ENCODE measurements at regions not wholly inside any gene's neighbourhood (a gene's known extent, or its start where the extent isn't known, plus 50 kb on each side); places are given as distances from the start of the nearest gene placed in this dataset.

DNA sequence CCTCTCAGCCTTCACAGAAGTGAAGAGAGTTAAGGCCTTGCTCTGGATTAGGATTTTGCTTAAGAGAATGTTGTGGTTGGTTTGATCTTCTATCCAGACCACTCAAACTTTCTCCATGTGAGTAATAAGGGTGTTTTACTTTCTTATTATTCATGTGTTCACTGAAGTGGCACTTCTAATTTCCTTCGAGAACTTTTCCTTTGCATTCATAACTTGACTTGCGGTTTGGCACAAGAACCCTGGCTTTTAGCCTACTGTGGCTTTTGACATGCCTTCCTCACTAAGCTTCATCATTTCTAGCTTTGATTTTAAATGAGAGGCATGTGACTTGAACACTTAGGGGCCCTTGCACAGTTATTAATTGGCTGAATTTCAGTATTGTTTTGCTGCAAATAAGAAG is 166.1 kb upstream of the OPRM1 start:
- DNase-seq: no peak

DNA sequence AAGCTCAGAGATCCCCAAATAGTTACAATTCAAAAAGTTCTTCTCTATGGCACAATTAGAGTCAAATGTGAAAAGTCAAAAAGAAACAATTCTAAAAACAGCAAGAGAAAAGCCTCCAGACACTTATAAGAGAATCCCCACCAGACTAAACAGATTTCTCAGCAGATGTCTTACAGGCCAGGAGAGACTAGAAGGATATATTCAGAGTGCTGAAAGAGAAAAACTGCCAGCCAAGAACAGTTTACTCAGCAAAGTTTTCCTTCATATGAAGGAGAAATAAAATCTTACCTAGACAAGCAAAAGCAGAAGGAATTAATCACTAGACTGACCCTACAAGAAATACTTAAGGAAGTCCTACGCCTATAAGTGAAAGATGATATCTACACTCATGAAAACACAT is 176.1 kb upstream of the OPRM1 start:
- no peak for DNase-seq

DNA sequence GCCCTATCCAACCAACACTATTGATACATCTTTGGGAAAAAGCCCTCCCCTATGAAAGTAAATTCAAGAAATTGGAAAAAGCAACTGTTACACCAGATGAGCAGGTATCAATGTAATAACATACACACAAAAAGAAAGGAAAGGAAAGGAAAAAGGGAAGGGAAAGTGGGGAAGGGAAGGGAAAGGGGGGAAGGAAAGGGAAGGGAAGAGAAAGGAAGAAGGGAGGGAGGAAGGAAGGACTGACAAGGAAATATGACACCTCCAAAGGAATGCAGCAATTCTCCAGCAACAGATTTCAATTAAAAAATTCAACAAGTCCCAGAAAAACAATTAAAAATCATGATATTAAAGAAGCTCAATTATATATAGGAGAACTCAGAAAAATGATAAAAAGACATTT is 176.9 kb upstream of the OPRM1 start:
- DNase-seq: no peak

DNA sequence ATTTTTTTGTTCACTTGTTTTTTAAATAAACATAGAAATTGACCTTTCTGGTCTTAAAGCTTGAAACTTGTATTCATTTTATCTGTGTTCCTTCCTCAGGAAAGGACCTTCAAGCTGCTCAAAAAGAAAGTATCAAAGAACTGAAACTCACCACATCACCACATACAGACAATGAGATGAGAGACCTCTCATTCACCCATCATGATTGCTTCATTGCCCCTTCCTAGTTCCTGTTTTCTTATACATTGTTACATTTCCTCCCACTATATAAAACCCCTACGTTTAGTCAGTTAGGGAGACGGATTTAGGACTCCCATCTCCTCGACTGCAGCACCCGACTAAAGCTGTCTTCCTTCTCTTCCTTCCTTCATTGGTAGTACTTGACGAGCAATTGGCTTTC is 180.5 kb upstream of the OPRM1 start:
- no peak for DNase-seq

DNA sequence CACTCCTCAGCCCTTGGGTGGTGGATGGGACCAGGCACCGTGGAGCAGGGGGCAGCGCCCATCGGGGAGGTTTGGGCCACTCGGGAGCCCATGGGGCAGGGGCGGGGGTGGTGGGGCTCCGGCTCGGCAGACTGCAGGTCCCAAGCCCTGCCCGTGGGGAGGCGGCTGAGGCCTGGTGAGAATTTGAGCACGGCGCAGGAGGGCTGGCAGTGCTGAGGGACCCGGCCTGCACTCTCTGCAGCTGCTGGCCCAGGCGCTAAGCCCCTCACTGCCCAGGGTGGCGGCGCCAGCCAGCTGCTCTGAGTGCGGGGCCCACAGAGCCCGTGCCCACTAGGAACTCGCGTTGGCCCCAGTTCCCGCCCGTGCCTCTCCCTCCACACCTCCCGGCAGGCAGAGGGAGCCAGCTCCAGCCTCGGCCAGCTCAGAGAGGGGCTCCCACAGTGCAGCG is 182.1 kb upstream of the OPRM1 start:
- DNase-seq: no peak

DNA sequence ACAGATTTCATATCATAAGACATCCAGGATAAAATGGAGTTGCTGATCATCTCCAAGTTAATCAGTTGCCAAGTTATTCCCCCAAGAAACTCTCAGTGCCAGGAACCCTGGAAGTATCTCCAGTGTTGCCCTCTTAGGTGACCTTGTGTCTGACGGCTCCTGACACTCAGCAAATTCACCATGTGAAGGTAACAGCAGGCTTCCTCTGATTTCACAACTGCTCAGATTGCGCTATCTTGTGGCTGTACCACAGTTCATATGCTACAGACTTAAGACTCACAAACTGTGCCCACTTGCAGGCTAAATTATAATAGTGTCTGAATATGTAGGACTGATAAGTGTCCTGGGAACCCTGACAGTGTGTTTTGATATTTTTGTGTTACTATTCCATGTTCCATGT is 186.6 kb upstream of the OPRM1 start:
- DNase-seq: no peak

DNA sequence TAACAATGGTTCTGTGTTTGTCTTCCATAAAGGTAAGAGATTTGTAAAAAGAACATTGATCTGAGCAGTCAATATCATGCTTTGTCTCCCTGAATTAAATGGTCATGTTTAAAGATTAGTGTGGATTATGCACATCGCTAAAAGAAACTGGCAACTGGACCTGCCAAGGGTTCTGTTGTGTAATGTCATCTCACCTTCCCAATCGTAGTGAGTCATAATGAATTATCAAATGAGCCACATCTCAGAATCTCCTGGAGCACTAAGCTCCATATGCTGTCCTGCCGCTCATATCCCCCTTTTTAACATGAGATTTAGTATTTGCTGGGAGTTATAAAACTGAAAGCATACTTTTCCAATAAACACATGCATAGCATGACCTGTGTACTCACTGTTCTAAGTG is 187.0 kb upstream of the OPRM1 start:
- no peak for DNase-seq

DNA sequence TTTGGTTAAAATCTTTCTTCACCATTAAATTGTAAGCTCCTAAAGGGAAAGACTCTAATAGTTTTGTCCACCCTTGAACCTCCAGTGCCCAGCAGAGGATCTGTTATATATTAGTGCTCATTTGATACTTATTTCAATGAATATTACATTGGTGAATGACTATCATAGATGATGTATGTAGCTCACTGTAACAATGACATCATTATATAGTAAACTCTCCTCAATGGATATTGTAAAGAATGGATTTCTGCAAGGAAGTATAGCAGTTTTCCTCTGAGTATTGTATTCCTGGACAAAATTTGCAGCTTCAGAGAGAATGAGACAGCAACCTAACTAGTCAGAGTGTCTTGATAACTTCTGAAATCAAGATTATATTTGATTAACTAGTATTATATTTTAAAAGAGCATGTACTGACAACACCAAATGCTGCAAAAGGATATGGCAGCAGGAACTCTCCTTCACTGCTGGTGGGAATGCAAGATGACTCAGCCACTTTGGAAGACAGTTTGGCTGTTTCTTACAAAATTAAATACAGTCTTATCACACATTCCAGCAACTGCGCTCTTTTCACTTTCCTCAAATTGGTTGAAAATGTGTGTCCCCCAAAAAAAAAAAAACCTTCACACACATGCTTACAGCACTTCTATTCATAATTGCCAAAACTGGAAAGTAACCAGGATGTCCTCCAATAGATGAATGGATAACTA is 189.8 kb upstream of the OPRM1 start:
- no peak for DNase-seq

DNA sequence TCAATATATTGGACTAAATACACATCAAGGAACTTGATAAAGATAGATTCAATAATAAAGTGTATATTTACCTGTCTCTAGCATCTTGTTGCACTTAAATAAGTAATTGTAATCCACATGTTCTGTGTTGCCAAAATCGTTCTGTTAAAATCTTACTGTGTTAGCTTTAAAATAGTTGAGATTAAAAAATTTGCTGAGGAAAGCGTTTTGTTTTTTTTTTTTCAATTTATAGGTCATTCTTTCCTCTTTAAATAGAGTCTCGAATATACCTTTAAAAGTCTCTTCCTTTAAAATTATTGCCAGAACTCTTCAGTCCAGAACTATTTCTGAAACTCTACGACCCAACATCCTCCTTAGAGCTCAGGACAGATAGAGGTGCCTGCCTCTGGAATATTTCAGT is 195.6 kb upstream of the OPRM1 start:
- no peak for DNase-seq

DNA sequence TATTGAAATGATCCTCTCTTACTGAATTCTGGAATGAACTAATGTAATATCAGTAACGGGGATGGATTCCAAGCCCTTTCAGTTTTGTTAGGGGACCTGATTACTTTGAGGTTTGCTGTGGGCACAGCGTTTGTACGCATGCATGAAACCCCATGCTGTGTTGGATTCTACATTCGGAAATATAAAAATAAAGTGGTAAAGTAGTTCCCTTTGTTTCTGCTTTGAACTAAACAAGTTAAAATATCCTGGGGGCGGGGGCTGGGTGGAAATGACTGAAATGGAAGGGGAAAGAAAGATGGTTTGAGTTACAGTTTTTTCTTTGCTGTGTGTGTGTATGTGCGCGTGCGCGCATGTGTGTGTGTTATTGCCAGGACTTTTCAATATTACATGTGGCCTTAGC is 196.5 kb upstream of the OPRM1 start:
- no peak for DNase-seq

DNA sequence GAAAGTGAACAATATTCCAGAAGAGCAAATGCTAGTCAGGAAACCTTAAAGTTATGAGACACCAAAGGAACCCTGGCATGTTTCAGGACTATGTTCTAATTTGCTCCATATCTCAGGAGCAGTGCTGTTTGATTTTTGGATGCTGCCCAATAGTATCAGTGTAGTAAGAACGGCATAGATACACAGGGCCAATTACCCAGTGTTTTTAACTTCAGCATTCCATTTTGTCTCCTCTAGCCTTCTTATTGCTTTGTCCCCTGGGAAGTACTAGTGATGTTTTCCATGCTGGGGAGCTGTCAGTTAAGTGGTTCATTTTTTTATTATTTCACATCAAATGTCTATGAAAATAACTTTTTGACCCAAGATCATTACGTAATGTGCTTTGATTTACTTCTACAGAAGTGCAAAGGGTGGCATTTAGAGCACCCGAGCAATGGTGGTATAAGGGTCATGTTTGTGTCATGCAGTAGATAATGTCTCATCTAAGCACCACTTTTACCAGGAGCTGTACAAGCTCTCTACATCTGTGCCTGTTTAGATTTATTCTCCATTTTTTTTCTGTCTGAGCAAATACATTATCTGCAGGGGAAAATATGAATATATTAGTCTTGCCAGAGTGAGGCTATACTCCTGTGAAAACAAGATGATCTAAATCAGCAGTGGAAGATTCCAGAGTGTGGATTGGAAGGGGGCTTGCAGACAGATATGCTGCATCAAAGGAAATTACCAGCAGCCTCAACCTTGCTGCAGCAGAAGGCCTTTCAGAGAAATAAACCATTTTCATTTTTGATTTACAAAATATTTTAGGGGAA is 198.8 kb upstream of the OPRM1 start:
- DNase-seq: no peak

DNA sequence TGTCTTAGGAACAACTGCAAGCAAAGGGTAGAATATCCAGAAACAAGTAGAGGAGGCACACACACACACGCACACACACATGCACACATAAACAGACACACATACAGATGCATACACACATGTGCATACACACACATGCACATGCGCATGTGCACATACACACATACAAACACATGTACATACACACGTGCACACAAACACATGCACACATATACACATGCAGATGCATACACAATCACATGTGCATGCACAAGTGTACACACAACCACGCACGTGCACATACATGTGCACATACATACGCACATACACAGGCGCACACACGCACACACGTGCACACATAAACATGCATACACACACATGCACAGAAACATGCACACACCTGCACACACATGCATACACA is 206.5 kb upstream of the OPRM1 start:
- no peak for DNase-seq

DNA sequence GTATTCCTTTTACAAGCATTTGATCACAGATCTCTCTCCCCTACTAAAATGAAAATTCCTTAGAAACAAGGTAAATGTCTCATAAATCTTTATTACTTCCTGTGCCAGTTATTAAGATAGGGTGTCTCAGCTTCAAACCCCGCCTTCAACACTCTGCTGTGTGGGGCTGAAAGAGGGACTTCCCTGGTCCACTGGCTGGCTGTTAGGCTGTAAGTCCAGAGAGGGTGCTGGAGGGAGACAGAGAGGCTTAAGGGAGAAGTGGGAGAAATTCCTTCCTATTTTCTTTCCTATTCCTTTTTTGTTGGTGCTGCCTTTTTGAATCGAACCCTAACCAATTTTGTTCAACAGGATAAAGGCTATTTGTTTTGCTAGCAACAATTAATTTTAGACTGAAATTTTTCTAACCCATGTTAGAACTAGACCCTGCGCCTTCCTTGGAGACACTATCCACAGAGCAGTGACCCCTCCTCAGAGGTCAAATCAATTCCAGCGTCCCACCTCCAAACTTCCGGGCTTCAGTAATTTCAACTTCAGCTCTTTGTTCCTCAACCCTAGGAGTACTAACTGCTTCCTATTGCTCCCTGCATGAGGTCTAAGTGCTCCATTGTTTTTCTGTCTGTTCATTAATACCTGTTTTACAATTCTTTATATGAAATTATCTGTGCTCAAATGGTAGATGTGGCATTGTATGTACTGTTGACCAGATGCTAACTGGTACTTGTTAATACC is 207.5 kb upstream of the OPRM1 start:
- no peak for DNase-seq

DNA sequence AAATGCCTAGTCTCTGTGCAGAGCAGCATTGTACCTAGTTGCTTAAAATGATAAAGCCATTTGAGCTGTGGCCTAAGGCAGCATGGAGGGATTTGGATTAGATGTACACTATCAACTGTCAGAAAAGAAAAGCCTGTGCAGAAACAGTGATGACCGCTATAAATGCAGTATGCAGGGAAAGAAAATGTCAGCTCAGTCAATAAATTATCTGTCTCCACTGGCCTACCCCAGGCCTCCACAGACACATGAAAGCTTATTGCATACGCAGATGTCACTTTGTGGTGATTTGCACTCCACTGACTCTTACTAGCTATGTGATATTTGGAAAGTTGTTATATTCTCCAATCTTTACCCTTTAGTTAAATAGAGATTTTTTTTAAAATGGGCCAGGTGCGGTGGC is 221.9 kb upstream of the OPRM1 start:
- DNase-seq: no peak

DNA sequence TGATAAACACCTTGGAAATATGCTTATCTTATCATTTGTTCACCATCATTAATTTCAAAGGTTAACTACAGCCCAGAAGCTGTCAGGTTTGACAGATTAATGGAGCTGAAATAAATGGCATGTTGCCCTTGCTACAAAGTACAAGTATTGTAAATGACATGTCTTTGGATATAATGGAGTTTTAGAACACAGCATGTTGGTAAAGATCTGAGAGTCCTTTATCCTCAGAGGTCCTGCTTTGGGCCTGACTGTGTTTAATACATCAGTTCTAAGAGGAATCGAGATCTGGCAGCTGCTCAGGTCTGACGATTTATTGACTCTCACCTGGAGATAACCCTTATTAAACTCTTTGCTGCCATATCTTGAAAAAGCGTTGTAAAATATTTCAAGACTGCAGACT is 222.7 kb upstream of the OPRM1 start:
- no peak for DNase-seq

DNA sequence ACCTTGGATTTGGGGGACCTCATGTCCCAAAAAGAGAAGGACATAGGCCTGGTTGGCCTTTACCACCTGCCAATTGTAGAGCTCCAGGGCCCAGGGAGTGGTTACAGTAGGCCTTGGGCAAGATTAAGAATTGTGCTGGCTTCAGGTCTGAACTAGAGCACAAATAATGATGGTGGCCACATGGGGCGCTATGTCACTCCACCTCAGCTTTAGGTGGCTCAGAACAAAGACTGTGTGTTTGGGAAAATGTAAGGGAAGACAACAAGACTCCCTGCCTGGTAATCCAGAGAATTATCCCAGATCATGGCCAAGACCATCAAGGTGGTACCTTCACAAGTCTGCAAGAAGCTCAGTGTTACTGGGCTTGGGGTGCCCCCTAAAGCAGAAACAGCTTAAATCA is 224.9 kb upstream of the OPRM1 start:
- no peak for DNase-seq

DNA sequence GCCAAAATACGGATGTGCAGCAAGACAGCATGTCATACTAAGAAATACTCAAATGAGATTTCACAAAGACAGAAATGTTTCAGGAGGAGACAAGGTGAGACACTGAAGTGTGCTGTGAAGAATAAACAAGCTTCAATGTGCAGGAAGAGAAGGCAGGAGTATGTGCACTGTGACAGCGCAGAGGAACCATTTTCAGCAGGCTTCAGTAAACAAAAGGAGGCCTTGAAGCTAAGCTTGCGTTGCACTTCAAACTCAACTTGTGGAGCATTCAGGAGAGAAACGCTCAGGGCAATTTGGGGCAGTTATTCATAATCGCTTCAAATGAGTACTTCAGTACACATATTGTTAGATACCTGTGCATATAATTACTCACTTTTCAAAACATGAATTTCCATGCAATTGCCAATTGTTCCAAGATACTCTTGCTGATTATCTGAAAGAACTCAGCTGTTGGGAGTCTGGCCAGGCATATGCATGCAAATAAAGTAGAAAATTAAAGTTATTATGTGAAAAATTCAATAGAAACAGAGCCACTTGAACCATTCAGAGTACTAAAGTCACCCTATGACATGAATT is 234.2 kb upstream of the OPRM1 start:
- no peak for DNase-seq

DNA sequence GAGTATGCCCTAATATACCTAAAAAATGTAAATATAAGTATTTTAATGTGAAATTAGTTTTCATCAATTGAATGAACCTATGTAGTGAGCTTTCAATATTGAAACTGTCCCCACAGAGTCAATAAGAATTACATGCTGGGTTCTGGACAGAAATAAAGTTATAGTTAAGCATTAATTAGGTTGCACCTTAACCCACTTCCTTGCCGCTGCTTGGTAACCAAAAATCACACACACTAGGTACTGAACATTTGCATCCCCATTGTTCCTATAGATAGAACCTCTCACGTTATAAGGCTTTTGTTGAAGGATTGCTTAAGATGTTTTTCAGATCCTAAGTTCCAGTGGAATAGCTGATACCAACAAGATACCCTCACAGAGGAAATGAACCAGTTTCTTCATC is 237.1 kb upstream of the OPRM1 start:
- no peak for DNase-seq

DNA sequence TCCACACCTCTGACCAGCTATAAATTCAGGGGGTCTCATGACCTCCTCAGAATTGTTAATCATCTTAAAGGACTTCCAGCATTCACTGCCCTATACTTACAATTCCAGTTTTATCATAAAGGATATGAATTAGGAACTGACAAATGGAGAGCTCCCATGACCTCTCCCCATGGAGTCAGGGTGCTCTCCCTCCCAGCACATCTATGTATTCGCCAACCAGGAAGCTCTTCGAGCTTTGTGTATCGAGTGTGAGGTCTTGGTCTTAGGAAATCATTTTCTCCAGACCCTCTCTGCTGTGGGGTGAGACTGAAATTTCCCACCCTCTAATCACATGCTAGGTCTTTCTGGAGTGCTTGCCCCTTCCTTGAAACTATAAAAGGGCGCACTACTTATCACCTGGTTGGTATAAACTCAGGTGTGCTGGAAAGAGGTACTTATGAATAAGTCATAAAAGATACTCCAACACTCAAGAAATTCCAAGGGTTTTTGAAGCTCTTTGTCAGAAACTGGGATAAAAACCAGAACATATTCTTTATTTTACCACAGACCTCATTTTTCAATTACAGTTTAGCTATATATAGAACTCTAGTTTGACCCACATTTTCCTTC is 238.4 kb upstream of the OPRM1 start:
- no peak for DNase-seq

DNA sequence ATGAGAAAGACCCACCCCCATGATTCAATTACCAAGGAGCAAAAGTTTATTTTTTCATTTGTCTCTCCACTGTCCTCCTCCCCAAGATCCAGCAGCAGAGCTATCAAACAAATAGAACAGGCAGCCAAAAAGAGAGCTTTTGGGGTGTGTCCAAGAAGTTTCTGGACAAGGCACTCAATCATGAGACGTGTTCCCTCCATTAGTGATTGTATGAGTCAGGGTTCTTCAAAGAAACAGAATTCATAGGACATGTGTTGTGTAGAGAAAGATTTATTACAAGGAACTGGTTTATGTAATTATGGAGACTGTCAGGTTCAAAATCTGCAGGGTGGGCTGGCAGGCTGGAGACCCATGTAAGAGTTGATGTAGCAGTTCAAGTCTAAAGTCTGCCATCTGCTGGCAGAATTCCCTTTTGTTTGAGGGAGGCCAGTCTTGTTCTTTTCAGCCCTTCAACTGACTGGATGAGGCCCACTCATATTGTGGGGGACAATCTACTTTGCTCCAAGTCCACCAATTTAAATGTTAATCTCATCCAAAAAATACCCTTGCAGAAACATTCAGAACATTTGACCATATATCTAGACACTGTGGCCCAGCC is 248.1 kb upstream of the OPRM1 start:
- DNase-seq: no peak

DNA sequence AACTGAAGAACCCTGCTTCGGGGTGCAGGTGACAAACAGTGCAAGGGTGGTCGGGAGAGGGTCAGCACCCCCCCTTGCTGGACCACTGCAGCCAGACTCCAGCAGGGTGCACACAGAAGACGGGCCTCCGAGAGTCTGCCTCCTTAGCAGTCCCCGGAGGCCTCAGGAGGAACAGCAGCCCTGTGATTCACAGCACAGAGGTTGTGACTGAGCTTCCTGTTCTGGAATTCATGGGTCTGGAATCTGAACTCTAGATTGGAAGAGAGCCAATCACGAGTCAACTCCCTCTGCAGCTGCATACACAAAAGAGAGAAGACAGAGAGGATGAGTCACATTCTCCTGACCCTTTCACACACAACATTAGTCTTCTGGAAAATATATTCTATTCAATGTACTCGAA is 249.0 kb upstream of the OPRM1 start:
- no peak for DNase-seq

DNA sequence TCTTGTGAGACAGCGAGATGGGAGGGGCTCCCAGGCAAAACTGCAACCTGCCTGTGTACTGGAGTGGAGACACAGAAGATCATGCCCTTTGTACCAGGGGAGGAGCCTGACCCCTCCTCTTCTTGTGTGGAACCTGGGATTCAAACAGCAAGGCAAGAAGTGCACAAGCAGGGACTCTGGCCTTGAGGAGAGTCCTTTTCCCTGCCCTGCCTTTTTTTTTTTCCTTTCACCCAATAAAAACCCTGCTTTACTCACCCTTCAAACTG is 251.8 kb upstream of the OPRM1 start:
- no peak for DNase-seq

DNA sequence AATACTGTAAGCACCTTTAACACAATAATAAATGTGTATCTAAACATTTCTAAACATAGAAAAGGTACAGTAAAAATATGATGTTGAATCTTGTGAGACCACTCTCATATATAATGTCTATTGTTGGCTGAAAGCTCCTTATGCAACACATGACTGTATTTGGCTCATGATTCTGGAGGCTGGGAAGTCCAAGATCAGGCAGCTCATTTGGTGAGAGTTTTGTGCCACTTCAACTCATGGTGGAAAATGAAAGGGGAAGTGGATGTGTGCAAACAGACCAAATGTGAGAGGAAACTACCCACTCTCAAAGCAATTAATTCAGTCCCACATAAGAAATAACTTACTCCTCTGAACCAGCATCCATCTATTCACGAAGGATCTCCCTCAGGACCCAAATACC is 257.7 kb upstream of the OPRM1 start:
- no peak for DNase-seq

Data from stimulated activated CD4-positive, alpha-beta T cell treated with anti-CD3 and anti-CD28 coated beads, Interleukin-12 subunit alpha, Interleukin-12 subunit beta, amount 100 ng/mL, for 4 hours (primary cell).